ENCODE measurements at regions not wholly inside any gene's neighbourhood (a gene's known extent, or its start where the extent isn't known, plus 50 kb on each side); places are given as distances from the start of the nearest gene placed in this dataset.
A peak's percentile ranks its signal among the peaks of the same experiment; 100 is the strongest.
"Not testable (repeated sequence)": the region's sequence is repeated elsewhere in the genome, so short reads cannot be mapped to it uniquely, and the experiment has no call there.

DNA sequence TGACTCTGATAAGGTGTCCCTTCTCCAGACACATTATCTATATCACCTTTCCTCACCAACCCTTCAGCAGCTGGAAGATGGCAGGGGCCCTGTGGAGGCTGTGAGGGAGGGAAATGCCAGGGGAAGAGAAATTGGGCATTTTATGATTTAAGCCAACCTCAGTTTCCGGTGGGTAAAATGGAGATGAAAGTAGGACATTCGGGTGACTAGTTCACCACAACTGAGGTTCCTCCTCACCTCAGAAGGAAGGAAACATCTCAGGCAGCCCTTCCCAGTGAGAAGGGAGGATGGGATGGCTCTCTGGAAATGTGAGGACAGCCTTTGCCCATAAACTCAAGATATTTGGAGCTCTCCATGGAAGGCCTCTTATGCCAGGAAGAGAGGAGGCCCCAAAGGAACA lies 251.5 kb downstream of the MID1IP1 start:
- no peak for DNase-seq

GRCh38 chrX:39058724-39059123 lies 257.5 kb downstream of the MID1IP1 start:
- no peak for DNase-seq

DNA sequence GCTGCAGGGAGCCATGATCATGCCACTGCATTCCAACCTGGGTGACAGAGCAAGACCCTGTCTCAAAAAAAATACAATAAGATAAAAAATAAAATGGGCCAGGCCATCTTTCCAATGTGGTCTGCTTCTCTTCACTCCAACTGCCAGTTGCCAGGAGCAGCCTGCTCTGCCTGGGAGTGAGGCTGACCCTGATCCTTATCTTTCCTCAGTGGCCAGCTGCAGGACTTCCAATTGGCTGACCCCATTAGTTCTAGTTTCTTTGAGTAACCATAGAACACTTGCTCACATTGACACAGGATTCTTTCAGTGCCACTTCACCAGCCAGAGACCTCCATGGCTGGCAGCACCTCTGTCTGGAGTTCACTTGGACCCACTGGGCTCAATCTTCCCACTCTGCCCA lies 258.6 kb downstream of the MID1IP1 start:
- no peak for DNase-seq

DNA sequence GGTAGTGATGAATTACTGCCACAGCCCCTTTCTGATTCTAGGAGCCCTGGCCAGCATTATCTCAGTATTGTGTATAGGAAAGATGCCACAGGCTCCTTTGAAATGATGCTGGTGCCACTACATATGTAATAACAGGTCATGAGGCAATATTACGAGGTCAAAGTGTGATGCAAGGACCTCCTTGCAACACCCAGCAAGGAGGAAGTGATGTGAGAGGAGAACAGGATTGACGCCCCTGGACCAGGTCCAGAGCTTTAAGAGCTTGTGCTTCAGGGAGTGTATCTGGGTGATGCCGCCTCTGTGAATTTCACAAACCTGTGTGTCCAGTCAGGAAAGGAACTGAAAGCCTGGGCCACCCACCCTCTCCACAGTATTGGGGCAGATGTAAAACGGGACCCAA lies 261.8 kb downstream of the MID1IP1 start:
- DNase-seq, result no peak

DNA sequence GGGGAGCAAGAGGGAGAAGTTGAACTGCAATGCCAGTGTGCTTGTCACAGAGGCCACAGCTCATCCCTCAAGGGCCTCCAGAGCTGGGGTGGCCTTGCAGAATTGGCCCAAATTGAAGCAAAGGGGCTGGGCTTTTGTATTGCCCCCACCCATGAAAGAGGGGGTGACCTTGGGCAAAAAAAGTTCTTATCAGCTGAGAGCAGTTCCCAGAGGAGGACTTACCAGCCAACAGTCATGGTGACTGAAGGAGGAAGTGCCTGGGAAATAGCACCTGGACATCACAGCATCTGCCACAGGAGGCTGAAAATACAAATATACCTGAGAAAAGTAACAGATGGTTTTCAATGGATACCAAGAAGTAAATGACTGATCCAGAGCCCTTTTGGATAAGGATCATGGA lies 262.4 kb downstream of the MID1IP1 start:
- DNase-seq, result no peak

DNA sequence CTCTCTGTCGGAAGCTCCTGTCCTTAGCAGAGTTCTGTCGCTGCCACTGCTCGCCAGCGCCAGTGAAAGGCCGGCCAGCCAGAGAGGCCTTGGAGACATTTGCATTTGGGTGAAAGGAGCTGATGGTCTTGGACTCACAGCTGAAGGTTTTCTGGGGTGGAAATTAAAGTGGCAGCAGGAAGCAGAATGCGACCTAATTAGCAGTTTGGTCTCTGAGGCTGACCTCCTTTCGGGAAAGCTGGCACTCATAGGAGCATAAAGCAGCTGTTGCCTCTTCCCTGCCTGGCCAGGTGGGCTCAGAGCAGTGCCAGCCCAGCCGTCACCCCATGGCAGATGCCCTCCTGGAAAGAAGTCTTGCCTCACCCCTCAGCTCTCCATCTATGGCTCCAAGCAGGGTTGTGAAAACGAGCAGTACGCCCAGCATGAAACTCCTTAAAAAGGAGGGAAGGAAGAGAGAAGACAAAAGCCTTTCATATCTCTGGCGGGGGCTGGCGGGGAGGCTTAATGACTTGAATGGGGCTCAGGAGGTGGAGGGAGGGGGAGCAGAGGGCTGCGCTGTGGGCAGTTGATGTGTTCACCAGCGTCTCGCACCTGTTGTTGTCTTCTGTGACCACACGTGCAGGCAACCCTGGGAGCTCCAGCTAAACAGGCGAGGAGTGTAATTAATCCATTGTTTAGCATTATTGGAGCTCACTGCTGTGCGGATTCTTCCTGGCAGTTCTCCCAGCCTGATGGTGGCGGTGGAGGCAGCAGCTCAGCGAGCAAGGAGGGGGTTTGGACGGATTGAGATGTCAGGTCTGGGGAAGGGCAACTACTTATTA lies 264.0 kb downstream of the MID1IP1 start:
- DNase-seq, result no peak

- no peak for DNase-seq
Observed at GRCh38 chrX:39067866-39068265, 266.6 kb downstream of the MID1IP1 start.

GRCh38 chrX:39068634-39069033 lies 267.4 kb downstream of the MID1IP1 start:
- DNase-seq, result not testable (repeated sequence)

- DNase-seq, result no peak
Observed at GRCh38 chrX:39070009-39070408, 268.8 kb downstream of the MID1IP1 start.

- DNase-seq, result no peak
Observed at GRCh38 chrX:39073131-39073530, 271.9 kb downstream of the MID1IP1 start.

DNA sequence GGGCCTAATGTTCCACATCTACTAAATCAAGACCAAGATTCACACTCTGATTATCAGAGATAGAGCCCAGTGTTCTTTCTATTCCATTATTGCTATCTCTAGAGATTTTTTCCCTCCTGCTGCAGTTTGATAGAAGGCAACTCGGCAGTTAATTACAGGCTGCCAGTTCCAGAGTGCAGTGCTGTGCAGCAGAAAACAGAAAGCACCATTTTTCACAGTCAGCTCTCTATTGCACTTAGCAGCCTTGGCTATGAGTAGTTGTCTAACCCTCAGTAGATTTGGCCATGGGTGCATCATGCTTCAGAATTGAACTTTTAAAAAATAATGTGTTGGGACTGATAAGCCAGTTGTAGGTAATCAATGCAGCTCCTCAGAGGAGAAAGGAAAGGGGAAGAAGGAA lies 295.3 kb downstream of the MID1IP1 start:
- DNase-seq, result no peak

DNA sequence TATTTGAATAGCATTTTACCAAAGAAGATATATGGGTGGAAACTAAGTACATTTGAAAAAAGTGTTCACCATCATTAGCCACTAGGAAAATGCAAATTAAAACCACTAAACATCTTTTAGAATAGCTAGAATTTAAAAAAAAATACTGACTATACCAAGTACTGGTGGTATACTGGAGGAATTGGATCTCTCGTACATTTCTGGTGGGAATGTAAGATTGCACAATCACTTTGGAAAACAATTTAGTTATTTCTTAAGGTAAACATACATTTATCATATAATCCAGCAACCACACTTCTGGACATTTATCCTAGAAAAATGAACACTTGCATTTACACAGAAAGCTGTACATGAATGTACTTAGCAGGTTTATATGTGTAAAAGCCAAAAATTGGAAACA lies 303.5 kb downstream of the MID1IP1 start:
- DNase-seq, result no peak

DNA sequence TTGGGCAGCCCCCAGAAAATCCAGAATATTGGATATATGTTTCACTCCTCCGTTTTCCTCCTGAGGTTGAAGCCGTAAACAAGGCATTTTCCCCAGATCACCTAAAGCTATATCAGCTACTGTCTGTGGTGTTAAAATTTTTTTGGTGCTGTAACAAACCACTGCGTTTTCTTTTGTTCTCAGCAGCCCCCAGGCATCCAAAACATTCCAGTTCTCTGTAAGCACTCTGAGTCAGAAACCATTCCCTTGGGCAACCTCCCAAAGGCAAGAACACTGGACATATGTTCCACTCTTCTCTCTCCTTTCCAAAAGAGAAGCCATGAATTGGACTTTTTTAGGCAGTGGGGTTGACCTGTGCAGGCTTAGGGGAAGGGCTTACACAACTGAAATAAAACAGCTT lies 310.9 kb downstream of the MID1IP1 start:
- no peak for DNase-seq

- DNase-seq, result no peak
Observed at GRCh38 chrX:39115166-39115565, 313.9 kb downstream of the MID1IP1 start.

- no peak for DNase-seq
Observed at GRCh38 chrX:39117101-39117500, 315.8 kb downstream of the MID1IP1 start.

GRCh38 chrX:39121903-39122302 lies 320.6 kb downstream of the MID1IP1 start:
- no peak for DNase-seq

DNA sequence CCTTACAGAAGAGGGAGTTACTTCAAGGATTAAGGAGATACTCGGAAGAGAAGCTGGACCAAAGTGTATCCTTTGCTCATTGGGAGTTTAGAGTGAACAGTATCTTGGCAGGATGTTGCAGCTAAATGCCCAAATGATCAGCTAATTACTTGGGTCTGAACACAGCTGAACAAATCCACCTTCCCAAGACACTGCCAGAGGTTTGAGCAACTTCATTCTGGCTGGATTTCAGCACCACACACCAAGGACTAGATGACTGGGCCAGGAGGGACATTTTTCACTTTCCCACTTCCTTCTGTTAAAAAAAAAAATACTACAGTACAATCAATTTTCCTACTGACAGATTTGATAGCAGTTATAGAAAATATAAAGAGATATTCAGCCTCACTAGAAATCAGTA lies 324.6 kb downstream of the MID1IP1 start:
- no peak for DNase-seq

- DNase-seq, result no peak
Observed at GRCh38 chrX:39133971-39134370, 332.7 kb downstream of the MID1IP1 start.

DNA sequence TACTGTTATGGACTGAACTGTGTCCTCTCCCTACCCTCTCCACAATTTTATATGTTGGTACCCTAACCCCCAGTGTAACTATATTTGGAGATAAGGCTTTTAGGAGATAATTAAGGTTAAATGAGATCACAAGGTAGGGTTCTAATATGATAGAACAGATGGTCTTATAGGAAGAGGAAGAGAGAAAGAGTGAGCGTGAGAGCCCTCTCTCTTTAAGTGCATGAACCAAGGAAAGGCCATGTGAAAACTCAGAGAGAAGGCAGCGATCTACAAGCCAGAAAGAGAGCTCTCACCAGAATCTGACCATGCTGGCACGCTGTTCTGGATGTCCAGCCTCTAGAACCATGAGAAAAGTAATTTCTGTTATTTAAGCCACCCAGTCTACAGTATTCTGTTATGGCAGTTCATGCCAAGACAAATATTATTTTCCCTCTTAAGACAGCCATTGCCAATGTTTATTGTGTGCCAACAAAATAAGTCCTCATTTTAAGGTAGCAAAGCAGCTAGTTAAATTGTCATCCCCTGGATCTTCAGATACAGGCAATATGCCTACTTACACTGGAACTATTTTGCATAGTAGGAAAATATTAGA lies 336.2 kb downstream of the MID1IP1 start:
- DNase-seq, result no peak

- no peak for DNase-seq
Observed at GRCh38 chrX:39140581-39140980, 339.3 kb downstream of the MID1IP1 start.

- DNase-seq, result no peak
Observed at GRCh38 chrX:39144323-39144722, 343.1 kb downstream of the MID1IP1 start.

- no peak for DNase-seq
Observed at GRCh38 chrX:39144956-39145355, 343.7 kb downstream of the MID1IP1 start.

GRCh38 chrX:39145859-39146258 lies 344.6 kb downstream of the MID1IP1 start:
- DNase-seq, result no peak

DNA sequence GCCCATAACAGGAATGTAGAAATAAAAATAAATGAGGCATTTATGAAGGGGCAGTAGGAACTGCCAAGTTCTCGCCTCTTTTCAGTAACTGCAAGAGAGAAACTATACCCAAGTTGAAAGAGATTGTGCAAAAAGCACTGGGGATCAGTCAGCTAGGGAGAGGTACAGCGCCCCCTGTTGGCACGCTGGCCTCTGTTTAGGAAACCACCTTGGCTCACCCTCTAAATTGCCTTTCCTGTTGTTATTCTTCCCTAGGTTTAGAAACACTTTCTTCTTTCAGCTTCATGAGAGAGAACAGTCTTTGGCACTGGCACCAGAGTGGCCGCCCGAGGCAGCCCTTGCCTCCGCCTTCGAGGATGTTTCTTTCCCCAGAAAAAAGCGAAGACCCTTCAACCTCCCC lies 348.5 kb downstream of the MID1IP1 start:
- DNase-seq, result peak; percentile 64

DNA sequence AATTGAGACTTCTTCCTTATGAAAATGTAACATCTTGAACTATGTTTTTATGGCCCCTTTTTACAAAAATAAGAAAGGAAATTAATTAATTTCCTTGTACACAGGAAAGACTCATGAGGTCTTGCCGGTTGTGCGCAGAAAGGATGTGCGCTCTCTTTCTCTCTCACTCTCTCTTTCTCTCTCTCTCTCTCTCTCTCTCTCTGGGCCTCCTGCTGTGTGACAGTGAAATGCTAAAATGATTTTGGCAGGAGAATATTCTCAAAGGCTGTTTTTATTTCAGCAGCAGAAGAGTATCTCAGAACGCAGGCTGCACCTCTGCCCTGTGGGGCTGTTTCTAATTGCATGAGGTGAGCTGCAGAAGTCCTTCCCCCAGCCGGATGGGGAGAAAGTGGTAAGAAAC lies 349.0 kb downstream of the MID1IP1 start:
- DNase-seq, result no peak
